Left renal cortex interstitium (tissue), 4 donors: ENCODE measurements at regions not wholly inside any gene's neighbourhood (a gene's known extent, or its start where the extent isn't known, plus 50 kb on each side); places are given as distances from the start of the nearest gene placed in this dataset.
"Not testable (repeated sequence)": the region's sequence is repeated elsewhere in the genome, so short reads cannot be mapped to it uniquely, and the experiment has no call there.

Experiments
- DNase-seq, 4 donors: peaks; one replicate each; pipeline ENCODE4 v3.0.0-alpha.2; 2013; ENCODE audit warnings: low read depth in 4 of 4, low spot score in 2 of 4, missing footprints in 1 of 4

DNA sequence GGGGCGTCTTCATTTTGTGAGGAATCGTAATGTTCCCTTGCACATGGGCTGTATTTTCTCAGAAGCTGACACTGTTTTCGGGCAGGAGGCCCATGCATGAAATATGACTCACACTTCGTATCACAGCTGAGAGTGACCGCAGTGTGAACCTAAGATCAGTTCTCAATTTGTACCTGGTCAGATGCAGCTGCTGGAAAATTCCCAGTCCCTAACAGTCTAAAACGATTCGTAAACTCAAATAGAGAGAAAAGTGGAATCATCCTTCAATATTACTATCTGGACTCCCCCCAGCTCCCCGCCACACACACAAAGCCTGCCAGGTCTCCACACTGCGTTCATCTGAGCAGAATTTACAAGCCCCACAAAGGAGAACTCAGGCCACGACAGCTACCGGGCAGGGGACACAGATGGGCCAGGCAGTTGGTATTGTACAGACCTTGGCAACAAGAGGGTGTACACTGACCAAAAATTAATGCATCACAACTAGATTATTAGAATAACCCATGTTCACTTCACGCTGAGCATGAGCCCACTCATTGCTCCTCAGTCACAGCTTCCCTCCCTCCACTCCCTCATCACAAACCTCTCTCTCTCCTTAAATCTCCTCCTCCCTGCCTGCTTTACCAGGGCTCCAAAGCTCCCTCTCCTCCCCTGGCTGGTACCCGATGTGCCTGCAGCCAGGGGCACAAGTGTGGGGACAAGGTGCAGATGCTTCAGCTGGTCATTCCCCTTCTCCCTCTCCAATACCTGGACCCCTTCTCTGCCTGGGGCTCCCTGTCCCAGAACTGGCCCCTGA lies 488.4 kb downstream of the PREX1 start:
- no peak for DNase-seq

DNA sequence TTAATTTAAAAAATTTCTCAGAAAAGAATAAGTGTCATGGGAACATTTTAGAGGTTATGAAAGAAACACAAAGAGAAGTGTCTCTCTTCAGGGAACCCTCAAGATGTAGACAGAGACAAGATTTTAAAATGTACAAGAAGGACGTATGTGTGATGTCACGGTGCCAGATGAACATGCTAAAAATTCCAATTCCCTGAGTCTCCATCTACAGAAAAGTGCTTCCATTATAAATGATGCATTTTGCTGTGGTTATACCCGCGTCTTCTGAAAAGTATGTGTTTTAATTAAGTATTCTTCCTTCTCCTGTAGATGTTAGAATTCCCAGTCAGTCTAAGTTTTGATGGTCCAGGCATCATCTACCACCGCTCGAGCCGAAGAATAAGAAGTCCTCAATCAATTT lies 489.1 kb downstream of the PREX1 start:
- no peak for DNase-seq

- DNase-seq: no peak
These were observed 491.2 kb downstream of the PREX1 start for GRCh38 chr20:48336597-48336996.

- no peak for DNase-seq
These were observed 492.3 kb downstream of the PREX1 start for GRCh38 chr20:48335308-48336050.

GRCh38 chr20:48333707-48334106 lies 494.1 kb downstream of the PREX1 start:
- no peak for DNase-seq

GRCh38 chr20:48332555-48332954 lies 495.2 kb downstream of the PREX1 start:
- DNase-seq: no peak

DNA sequence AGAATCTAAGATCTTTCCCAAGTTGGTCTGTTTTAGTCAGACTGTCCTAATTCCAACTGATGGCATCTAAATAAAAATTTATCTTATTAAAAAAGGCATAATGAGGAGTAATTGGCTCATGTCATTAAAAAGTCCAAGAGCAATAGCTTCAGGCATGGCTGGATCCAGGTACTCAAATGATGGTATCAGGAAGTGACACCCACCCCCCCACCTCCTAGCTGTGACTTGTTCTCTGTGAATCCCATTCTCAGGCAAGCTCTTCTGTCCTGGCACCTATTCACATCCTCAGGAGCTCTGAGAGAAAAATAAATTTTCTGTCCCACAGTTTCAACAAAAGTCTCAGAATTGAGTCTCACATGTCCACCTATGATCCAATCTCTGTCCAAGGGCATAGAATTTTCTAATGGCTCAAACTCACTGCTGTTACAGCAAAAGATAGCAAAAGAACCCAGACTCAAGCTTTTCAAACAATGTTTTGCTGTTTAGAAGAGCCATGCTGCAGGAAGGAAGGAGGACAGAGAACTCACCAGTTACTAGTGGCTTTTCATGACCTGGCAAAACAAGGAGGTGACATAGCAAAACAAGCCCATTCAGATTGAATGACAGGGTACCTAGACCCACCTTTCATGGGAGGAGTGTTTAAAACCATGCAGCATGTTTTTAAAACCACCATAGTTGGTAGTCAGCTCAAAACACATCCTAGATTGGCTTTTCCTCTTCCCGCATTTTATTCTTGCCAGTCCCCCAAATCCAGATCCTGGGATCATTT lies 496.1 kb downstream of the PREX1 start:
- no peak for DNase-seq

- no peak for DNase-seq
These were observed 497.8 kb downstream of the PREX1 start for GRCh38 chr20:48329676-48330664.

DNA sequence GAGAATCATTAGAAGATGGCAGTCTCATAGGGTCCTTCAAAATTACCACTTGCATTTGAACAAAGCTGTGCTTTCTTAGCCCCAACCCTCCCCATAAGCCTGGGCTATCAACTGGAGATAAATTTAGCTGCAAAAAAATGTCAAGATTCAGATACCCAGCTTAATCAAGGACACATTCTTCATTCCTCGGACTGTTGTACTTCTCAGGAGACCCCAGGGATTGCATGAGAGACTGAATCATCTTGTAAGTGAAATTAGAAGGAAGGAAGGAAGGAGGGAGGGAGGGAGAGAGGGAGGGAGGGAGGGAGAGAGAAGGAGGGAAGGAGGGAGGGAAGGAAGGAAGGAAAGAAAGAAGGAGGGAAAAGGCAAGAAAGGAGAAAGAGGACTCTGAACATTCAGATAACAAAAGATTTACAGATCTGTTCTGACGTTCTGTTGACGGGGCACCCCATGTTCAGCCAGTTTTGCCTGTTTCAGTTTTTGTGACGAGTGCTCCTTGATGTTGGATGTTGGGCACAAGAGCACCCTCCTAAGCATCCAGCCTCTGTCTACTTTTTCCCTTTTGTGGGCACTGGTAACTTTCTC lies 498.7 kb downstream of the PREX1 start:
- no peak for DNase-seq

DNA sequence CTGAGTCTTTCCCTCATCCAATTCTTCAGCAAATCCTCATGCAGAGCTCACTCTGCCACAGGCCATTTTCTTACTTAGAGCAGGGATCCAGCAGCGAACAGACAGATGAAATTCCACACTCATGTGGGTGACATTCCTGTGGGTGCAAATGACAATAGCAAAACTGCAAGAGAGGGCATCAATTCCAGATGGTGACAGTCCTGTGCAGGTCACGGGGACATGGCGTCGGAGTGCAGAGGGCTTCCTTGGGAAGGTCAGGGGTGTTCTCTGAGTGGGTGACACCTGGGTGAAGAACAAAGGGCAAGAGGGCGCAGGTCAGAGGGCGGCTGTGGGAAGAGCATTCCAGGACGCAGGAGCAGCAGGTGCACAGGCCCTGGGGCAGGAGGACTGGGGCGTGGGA lies 500.0 kb downstream of the PREX1 start:
- not testable (repeated sequence) for DNase-seq

DNA sequence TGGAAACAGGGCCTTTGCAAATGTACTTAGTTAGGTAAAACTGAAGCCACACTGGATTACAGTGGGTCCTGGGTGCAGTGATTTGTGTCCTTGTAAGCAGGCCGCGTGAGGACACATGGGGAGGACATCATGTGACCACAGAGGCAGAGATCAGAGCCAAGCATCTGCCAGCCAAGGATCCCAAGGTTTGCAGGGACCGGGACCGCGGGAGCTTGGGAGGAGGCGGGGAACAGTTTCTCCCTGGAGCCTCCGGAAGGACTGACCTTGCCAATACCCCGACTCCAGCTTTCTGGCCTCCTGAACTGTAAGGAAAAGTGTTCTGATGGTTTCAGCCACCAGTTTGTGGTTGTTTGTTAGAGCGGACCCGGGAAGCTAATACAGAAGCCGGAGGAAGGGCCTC lies 500.9 kb downstream of the PREX1 start:
- DNase-seq: no peak

DNA sequence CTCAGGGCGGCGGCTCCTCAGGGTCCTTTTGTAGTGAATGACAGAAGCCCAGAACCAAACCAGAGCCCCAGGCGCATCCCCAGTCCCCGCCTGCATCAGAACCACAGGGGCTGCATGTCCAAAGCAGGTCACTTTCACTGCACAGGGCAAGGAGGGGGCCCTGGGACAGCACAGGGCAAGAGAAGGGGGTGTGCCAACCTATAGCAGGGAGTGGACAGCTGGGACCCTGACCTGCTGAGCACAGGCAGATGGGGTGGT lies 501.4 kb downstream of the PREX1 start:
- no peak for DNase-seq

DNA sequence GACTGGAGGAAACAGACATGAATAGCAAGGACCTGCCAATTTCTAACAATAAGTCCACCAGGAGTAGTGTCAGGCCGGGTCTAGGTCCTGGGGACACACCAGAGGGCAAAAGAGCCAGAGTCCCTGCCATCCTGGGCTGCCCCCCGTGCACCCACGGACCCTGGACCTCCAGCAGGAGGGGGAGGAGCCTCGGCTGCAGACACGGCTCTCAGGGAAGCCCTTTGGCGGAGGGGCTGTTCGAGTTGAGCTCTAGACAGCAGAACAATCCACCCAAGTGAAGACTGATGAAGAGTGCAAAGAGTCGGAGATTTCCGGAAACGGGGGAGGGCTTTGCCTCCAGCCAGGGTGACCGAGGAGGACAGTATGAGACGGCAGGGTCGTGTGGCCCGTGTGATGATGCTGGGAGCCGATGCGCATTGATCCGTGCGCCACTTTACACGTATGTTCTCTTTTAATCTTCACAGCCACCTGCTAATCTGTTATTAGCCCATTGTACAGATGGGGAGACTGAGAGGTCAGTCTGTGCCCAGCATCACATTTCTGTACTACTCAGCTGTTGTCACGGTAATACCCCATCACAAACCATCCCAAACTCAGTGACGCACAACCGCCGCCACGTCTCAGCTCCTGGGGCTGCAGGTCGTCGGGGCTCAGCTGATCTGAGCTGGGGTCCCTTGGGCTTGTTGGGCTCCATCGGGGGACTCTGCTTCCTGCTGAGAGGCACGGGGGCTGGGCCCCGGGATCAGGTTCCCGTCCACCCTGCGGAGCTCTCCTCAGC lies 502.0 kb downstream of the PREX1 start:
- DNase-seq: no peak

DNA sequence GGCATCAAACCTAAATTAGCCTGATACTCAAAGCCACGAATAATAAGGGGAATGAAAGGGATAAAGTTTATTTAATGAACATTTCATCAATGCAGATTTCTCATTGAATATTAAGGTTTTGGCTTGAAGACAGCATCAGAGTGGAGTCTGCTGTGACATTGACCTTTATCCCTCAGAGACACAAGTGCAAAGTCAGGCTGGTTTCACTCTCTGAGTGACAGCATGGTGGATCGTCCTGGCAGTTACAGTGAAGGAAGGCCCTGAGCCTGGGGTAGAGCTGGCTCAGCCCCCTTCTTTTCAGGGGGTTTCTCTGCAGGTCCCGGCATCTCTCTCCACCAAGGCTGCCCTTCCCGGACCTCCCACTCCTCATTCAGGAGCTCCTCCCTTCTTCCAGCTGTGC lies 503.1 kb downstream of the PREX1 start:
- DNase-seq: no peak

DNA sequence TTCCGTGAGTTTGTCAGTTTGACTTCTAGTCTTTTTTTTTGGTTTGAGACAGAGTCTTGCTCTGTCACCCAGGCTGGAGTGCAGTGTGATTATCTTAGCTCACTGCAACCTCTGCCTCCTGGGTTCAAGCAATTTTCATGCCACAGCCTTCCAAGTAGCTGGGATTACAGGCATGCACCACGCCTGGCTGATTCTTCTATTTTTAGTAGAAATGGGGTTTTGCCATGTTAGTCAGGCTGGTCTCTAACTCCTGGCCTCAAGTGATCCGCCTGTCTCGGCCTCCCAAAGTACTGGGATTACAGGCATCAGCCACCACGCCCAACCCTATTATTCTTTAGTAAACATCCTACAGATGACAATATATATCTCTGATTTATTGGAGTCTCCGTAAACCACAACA lies 506.5 kb downstream of the PREX1 start:
- no peak for DNase-seq

DNA sequence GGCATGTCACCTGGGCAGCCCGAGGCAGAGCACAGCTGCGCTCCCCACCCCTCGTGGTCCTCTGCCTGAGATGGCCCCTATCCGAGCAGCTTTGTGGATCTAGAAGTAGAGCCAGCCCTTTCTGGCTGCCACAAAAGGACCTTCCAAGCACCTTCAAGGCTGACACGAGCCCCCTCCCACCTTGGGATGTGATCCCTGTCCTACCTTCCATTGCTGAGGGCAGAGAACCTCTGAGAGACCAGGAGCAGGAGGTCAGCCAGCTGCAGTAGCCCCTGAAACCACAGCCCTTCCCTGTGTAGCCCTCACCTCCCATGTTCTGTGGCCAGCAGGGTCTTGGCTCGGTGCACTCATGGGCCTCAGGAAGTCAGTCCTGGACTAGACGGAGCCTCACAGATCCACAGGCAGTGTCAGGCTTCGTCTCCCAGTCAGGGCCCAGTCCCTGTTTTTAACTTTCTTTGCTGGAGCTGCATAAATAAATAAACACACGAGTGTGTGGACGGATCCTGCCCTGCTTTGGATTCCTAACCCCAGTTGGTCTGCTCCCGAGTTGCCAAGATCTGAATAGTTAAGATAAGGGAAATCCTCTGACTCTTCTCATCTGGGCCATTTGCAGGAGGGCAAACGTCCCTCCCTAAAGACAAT lies 507.7 kb downstream of the PREX1 start:
- no peak for DNase-seq

DNA sequence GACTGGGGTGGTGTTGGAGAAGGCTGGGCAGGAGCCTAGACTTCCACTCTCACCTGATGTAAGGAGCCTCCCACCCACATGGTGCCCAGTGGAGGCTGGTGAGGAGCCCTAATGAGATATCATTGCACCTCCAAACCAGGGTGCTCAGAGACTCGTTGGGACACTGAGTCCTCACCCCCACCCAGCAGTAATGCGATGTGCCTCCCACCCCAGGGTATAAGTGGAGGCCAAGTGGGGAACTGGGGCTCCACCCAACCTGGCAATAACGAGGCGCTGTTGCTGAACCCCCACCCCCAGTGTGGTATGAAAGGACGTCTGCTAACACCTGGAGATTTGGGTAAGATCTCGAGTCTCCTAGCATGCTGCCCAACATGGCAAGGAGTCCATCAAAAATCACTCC lies 510.2 kb downstream of the PREX1 start:
- DNase-seq: no peak

DNA sequence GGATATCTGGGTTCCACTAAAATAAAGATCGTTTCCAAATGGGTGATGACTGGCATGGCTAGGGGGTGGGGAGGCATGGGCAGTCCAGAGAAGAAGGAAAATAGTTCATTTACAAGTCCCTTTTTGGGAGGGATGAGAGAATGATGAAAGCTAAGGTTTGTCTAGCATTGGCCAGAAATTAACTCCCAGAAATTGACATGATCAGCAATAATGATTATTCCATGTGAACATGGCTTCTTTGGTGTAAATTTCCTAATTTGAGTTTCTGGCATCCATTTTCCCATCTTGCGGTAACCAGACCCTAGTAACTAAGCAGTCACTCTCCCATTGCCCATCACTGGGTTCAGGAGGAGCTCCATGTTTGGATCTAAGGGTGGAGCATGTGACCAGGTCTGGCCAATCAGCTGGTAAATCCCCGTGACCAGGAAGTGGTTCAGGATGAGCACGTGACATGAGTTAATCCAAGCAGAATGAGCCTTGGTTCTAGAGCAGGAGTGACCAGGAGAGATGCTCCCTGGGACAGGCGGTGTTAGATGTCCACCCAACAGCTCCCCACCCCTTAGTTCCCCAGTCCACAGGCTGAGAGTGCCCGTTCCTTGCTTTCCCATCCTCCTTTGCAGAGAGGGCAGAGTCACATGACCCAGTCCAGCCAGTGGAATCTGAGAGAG lies 512.7 kb downstream of the PREX1 start:
- no peak for DNase-seq
